Endothelial cell of umbilical vein (primary cell): ENCODE measurements at regions not wholly inside any gene's neighbourhood (a gene's known extent, or its start where the extent isn't known, plus 50 kb on each side); places are given as distances from the start of the nearest gene placed in this dataset.

Source experiments
- BruUV-seq: library from RNA; stranded (reverse); fragments of 400-500 nt; replicated peaks from 2 replicates; lab custom pipeline; 2021; lab: Mats Ljungman, UMichigan
- CTCF ChIA-PET: fragments of 300-600, 350-600 bp; sonication (Branson Sonifier 250); formaldehyde crosslinking; loops from one replicate; lab custom pipeline; 2021; ENCODE audit warnings: antibody characterized with exemption, inconsistent platforms; lab: Charles Lee
- POLR2A ChIA-PET: fragments of 300-600, 350-600 bp; sonication (Branson Sonifier 250); formaldehyde crosslinking; loops from one replicate; lab custom pipeline; 2021; ENCODE audit warnings: antibody characterized with exemption, inconsistent platforms; lab: Charles Lee
- DNase-seq: peaks from one replicate; pipeline ENCODE4 v3.0.0-alpha.2; 2011; ENCODE audit warnings: low read depth, low spot score
- FAIRE-seq: peaks from 2 replicates; lab custom pipeline; 2011; peaks lifted over from hg19 to GRCh38; lab: Jason Lieb, UNC
- H2AFZ ChIP-seq: 2 replicates; pipeline ENCODE4 v1.6.0; 2012; ENCODE audit warnings: low read depth, low read length, control low read depth, inconsistent platforms
- H3K27ac ChIP-seq: 2 replicates; pipeline ENCODE4 v1.5.1; 2011; ENCODE audit warnings: low read depth, mild to moderate bottlenecking, control low read depth, low read length, moderate library complexity; ENCODE audit not compliant: insufficient read depth
- H3K27me3 ChIP-seq, 2 experiments: 2 replicates each; pipeline versions ENCODE4 v1.6.0 to v1.6.1; 2011; ENCODE audit warnings: low read length in 2 of 2, mixed read lengths in 1 of 2; ENCODE audit not compliant: control insufficient read depth in 2 of 2, insufficient read depth in 2 of 2
- H3K36me3 ChIP-seq, 2 experiments: 2 replicates in 1 of 2; 3 replicates in 1 of 2; pipeline ENCODE4 v1.5.1; 2011; ENCODE audit warnings: low read length in 2 of 2, mild to moderate bottlenecking in 1 of 2, moderate library complexity in 1 of 2; ENCODE audit not compliant: control insufficient read depth in 2 of 2, insufficient read depth in 2 of 2; ENCODE audit errors: extremely low read depth in 1 of 2
- H3K4me1 ChIP-seq: 3 replicates; pipeline ENCODE4 v1.5.1; 2011; ENCODE audit warnings: mild to moderate bottlenecking, low read length; ENCODE audit not compliant: control insufficient read depth, insufficient read depth; ENCODE audit errors: extremely low read depth
- H3K4me2 ChIP-seq: 2 replicates; pipeline ENCODE4 v1.6.1; 2011; ENCODE audit warnings: low read length, control low read depth, mixed read lengths; ENCODE audit not compliant: insufficient read depth
- H3K4me3 ChIP-seq, 3 experiments: fragments of 200-600 bp in 1 of 3; sonication (generic), shearing (Covaris generic) in 1 of 3; replicated peaks in 1 of 3; 2 replicates each; pipeline ENCODE4 v1.5.1; 2011 to 2016; ENCODE audit warnings: control low read depth in 3 of 3, low read length in 3 of 3, mild to moderate bottlenecking in 2 of 3, inconsistent platforms in 1 of 3, low read depth in 1 of 3, moderate library complexity in 1 of 3; ENCODE audit not compliant: insufficient read depth in 1 of 3
- H3K79me2 ChIP-seq: 2 replicates; pipeline ENCODE4 v1.6.0; 2012; ENCODE audit warnings: low read length, inconsistent platforms; ENCODE audit not compliant: control insufficient read depth, insufficient read depth
- H3K9ac ChIP-seq: replicated peaks from 2 replicates; pipeline ENCODE3; 2011; ENCODE audit warnings: low read length, control low read depth; ENCODE audit not compliant: insufficient read depth; ENCODE audit errors: extremely low read depth
- H3K9me1 ChIP-seq: replicated peaks from 3 replicates; pipeline ENCODE4 v1.6.0; 2011; ENCODE audit warnings: mild to moderate bottlenecking, low read length; ENCODE audit not compliant: control insufficient read depth, insufficient read depth; ENCODE audit errors: extremely low read depth
- H3K9me3 ChIP-seq: replicated peaks from 2 replicates; pipeline ENCODE4 v1.5.1; 2012; ENCODE audit warnings: low read length, inconsistent platforms; ENCODE audit not compliant: control insufficient read depth, insufficient read depth
- H4K20me1 ChIP-seq: replicated peaks from 2 replicates; pipeline ENCODE3; 2011; ENCODE audit warnings: mild to moderate bottlenecking, low read length; ENCODE audit not compliant: control insufficient read depth, insufficient read depth; ENCODE audit errors: extremely low read depth
- EZH2 ChIP-seq: IDR thresholded peaks from 2 replicates; pipeline ENCODE4 v1.6.1; 2012; ENCODE audit warnings: borderline replicate concordance, low read depth, mild to moderate bottlenecking, moderate library complexity, low read length, inconsistent platforms; ENCODE audit not compliant: severe bottlenecking
- FOS ChIP-seq: IDR thresholded peaks from 2 replicates; pipeline ENCODE4 v1.6.1; 2011; ENCODE audit warnings: mild to moderate bottlenecking, low read length, moderate library complexity, borderline replicate concordance; ENCODE audit not compliant: insufficient read depth
- GATA2 ChIP-seq: IDR thresholded peaks from 2 replicates; pipeline ENCODE4 v1.7.0; 2011; ENCODE audit warnings: low read depth, mild to moderate bottlenecking, moderate library complexity, mixed read lengths, low read length; ENCODE audit not compliant: insufficient read length, insufficient read depth
- JUN ChIP-seq: IDR thresholded peaks from 2 replicates; pipeline ENCODE4 v1.6.1; 2011; ENCODE audit warnings: borderline replicate concordance, low read depth; ENCODE audit not compliant: insufficient read length, insufficient read depth
- MYC ChIP-seq: IDR thresholded peaks from one replicate; pipeline ENCODE4 v1.6.1; 2011; ENCODE audit warnings: mild to moderate bottlenecking, low read depth, low read length
- POLR2A ChIP-seq: IDR thresholded peaks from 2 replicates; pipeline ENCODE4 v1.6.1; 2012; ENCODE audit warnings: low read depth, mild to moderate bottlenecking, control low read depth, low read length
- POLR2AphosphoS5 ChIP-seq: IDR thresholded peaks from 2 replicates; pipeline ENCODE4 v1.6.1; 2012; ENCODE audit warnings: low read depth, mild to moderate bottlenecking, control low read depth, low read length, moderate library complexity; ENCODE audit not compliant: insufficient read depth
- dilution Hi-C: fragments of 300-500 bp; cut with MboI; formaldehyde crosslinking; loops from one replicate; pipeline ENCODE4 v1.15.0; 2019; ENCODE audit warnings: low sequenced_read_pairs; ENCODE audit not compliant: extremely low pct_ligation_motif_present
- intact Hi-C: fragments of 100-400 bp; cut with micrococcal nuclease; formaldehyde crosslinking; loops from one replicate; pipeline ENCODE4 v1.10.0; 2022
- TF ChIP-seq, protein P1 (sequence below), 2 donors: IDR thresholded peaks; 1 replicate in 1 of 2; 2 replicates in 1 of 2; pipeline ENCODE4 v1.5.1; 2011; ENCODE audit warnings: low read length in 2 of 2, mild to moderate bottlenecking in 2 of 2, moderate library complexity in 2 of 2, control low read depth in 1 of 2, inconsistent platforms in 1 of 2, low read depth in 1 of 2; ENCODE audit not compliant: insufficient read depth in 1 of 2; ENCODE audit errors: extremely low read depth in 1 of 2
- TF ChIP-seq, protein P2 (sequence below): IDR thresholded peaks from 2 replicates; pipeline ENCODE4 v1.6.1; 2011; ENCODE audit not compliant: insufficient read depth, insufficient read length

DNA sequence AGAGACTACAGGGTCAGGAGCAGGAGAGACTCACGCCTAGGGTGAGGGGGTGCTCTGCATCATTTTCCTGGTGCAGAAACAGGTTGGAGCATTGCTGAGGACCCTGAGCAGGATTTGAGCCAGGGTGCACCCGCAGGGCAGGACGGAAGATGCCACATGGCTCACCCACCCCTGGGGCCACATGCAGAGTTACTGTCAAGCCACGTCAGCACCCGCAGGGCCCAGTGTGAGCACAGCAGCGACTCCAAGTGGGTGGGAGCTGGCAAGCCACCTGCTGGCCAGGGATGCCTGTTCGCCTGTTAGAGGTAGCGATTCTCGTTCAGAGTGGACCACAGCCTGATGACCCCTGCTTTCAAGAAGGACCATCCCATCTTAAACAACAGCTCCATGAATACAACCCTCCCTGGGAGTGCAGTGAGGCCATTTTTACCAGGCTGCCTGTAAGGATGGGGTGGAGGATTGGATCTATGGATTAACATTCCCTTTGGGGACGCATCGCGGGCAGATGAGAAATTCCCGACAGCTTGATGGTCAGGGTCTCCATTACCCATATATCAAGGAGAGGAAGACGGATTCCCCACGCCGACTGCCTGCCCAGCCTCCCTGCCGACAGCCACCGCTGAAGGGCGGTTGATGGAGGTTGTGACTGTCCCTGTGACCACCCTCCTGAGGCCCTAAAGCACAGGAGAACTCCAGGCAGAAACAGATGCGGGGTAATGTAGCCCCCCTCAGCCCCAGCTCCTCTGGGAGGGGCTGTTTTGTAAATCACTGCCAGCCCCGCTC lies 101.1 kb upstream of the RET start:
- no peak overlapping the region for H3K9ac ChIP-seq
- dilution Hi-C loops (no loop called here), intact Hi-C loops (no loop called here)
- no peak overlapping the region for H2AFZ ChIP-seq
- no peaks in the 10 kb centered on the region for H3K27me3 ChIP-seq
- FAIRE-seq (no peak), DNase-seq (no peak)
- H3K36me3 ChIP-seq = no peaks in the 10 kb centered on the region
- H3K4me1 ChIP-seq = no peaks in the 10 kb centered on the region
- no peak overlapping the region for H3K4me2 ChIP-seq
- H4K20me1 ChIP-seq = no peaks in the 10 kb centered on the region
- H3K9me3 ChIP-seq = no peaks in the 10 kb centered on the region
- no peak for TF ChIP-seq MYC
- no peak for TF ChIP-seq POLR2A
- TF ChIP-seq, protein P1, sequence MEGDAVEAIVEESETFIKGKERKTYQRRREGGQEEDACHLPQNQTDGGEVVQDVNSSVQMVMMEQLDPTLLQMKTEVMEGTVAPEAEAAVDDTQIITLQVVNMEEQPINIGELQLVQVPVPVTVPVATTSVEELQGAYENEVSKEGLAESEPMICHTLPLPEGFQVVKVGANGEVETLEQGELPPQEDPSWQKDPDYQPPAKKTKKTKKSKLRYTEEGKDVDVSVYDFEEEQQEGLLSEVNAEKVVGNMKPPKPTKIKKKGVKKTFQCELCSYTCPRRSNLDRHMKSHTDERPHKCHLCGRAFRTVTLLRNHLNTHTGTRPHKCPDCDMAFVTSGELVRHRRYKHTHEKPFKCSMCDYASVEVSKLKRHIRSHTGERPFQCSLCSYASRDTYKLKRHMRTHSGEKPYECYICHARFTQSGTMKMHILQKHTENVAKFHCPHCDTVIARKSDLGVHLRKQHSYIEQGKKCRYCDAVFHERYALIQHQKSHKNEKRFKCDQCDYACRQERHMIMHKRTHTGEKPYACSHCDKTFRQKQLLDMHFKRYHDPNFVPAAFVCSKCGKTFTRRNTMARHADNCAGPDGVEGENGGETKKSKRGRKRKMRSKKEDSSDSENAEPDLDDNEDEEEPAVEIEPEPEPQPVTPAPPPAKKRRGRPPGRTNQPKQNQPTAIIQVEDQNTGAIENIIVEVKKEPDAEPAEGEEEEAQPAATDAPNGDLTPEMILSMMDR (IDR thresholded peaks at IDR 0.05; ENCODE audit: extremely low read depth in 1 of 2, insufficient read depth in 1 of 2, low read depth in 1 of 2, low read length in 2 of 2) = no peak
- no peak for TF ChIP-seq GATA2
- no peak for TF ChIP-seq EZH2
- TF ChIP-seq JUN = no peak
- no peak for TF ChIP-seq FOS
- TF ChIP-seq POLR2AphosphoS5 = no peak
- TF ChIP-seq, protein P2, sequence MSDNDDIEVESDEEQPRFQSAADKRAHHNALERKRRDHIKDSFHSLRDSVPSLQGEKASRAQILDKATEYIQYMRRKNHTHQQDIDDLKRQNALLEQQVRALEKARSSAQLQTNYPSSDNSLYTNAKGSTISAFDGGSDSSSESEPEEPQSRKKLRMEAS = no peak
- BruUV-seq = no TSS peak
- no peak overlapping the region for H3K4me3 ChIP-seq
- ChIA-PET CTCF (no interaction called here), POLR2A (no interaction called here)
- no peaks in the 10 kb centered on the region for H3K79me2 ChIP-seq
- H3K27ac ChIP-seq = no peak overlapping the region
- no peaks in the 10 kb centered on the region for H3K9me1 ChIP-seq
